ENCODE measurements at regions not wholly inside any gene's neighbourhood (a gene's known extent, or its start where the extent isn't known, plus 50 kb on each side); places are given as distances from the start of the nearest gene placed in this dataset.

DNA sequence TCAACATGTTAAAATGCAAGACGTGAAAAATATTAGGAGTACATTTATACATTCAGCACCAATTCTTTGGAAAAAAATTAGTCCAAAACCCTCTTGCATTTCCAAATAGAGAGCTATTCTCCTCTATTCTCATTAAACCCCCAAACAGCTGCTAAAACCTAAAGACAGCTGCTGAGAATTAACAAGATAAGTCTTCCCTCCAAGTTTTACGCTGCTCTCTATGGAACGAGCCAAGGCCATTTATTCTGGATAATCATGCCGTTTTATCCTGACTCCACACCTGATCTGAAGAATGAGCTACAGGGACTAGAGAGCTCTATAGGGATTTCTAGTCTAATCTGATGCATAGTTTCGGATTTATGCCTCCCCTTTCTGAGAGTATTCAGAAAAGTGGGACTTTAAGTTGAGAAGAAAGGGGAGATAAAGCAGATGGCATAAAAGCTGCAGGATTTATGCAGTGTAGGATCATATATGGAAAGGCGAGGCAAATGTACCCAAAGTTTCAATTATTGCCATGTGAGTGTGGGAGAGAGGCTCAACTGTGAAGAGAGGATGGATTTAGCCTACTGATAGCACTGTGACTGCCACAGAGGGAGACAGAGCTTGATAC is 64.7 kb upstream of the HS3ST5 start:
- DNase-seq (no peak), ATAC-seq (replicated peaks in 1 of 2) (no peak)
- Mint-ChIP-seq H3K36me3 (ENCODE audit: insufficient read depth in 2 of 2) (no peaks in the 10 kb centered on the region), H3K27ac (no peak overlapping the region), H3K4me3 (no peak overlapping the region), H3K9me3 (no peaks in the 10 kb centered on the region), H3K4me1 (ENCODE audit: low read depth) (no peaks in the 10 kb centered on the region), H3K27me3 (ENCODE audit: low read depth) (no peaks in the 10 kb centered on the region)

- H3K4me1 Mint-ChIP-seq (ENCODE audit: low read depth) = no peaks in the 10 kb centered on the region
- no peak for ATAC-seq (replicated peaks in 1 of 2)
- H3K27me3 Mint-ChIP-seq (ENCODE audit: low read depth) = no peaks in the 10 kb centered on the region
- no peaks in the 10 kb centered on the region for H3K36me3 Mint-ChIP-seq (ENCODE audit: insufficient read depth in 2 of 2)
- no peak for DNase-seq
- H3K9me3 Mint-ChIP-seq = no peaks in the 10 kb centered on the region
- H3K4me3 Mint-ChIP-seq = no peak overlapping the region
- no peak overlapping the region for H3K27ac Mint-ChIP-seq
Measured at GRCh38 chr6:114404339-114404955, 61.6 kb upstream of the HS3ST5 start.

DNA sequence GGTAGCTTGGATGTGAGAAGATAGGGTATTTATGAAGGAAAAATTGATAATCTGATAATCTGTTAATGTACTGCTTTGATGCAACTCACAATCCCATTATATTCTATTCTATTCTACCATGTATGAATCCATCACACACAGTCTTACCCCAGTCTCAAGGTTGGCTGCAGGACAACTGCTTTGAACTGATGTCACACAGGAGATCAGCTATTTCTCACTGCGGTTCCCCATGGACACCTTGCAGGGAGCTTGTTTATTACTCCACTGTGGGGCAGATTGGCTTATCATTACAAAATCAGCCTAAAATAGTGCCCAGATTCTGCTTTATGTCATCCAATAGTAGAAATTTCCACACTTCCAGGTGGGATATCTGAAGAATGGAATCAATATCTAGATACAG is 61.0 kb upstream of the HS3ST5 start:
- Mint-ChIP-seq H3K27ac (no peak overlapping the region), H3K4me3 (no peak overlapping the region), H3K27me3 (ENCODE audit: low read depth) (no peaks in the 10 kb centered on the region), H3K9me3 (no peaks in the 10 kb centered on the region), H3K4me1 (ENCODE audit: low read depth) (no peaks in the 10 kb centered on the region), H3K36me3 (ENCODE audit: insufficient read depth in 2 of 2) (no peaks in the 10 kb centered on the region)
- no peak for ATAC-seq (replicated peaks in 1 of 2)
- no peak for DNase-seq

GRCh38 chr6:114398481-114398880 is 55.7 kb upstream of the HS3ST5 start:
- DNase-seq (no peak), ATAC-seq (replicated peaks in 1 of 2) (no peak)
- H3K27me3 Mint-ChIP-seq (ENCODE audit: low read depth) = no peaks in the 10 kb centered on the region
- H3K4me1 Mint-ChIP-seq (ENCODE audit: low read depth) = no peaks in the 10 kb centered on the region
- peaks cover 0 to 1% of the 10 kb centered on the region in 2 donors for H3K9me3 Mint-ChIP-seq
- no peaks in the 10 kb centered on the region for H3K36me3 Mint-ChIP-seq (ENCODE audit: insufficient read depth in 2 of 2)
- no peak overlapping the region for H3K4me3 Mint-ChIP-seq
- H3K27ac Mint-ChIP-seq = no peak overlapping the region

All from activated T-cell treated with anti-CD3 and anti-CD28 coated beads, Interleukin-2, amount 50 U/mL, for 72 hours (primary cell).